Mesodermal cell (in vitro differentiated cells): ENCODE measurements at regions not wholly inside any gene's neighbourhood (a gene's known extent, or its start where the extent isn't known, plus 50 kb on each side); places are given as distances from the start of the nearest gene placed in this dataset.

ENCODE experiments used
- H3K27ac ChIP-seq: 2 replicates; pipeline ENCODE4 v1.7.0; 2013; ENCODE audit warnings: mild to moderate bottlenecking, low read depth, low read length, moderate library complexity; ENCODE audit not compliant: severe bottlenecking
- H3K36me3 ChIP-seq: 2 replicates; pipeline ENCODE4 v1.7.1; 2013; ENCODE audit warnings: mild to moderate bottlenecking, low read length, moderate library complexity; ENCODE audit not compliant: control insufficient read depth, insufficient read depth
- H3K4me1 ChIP-seq: one replicate; pipeline ENCODE4 v1.7.1; 2013; ENCODE audit warnings: mild to moderate bottlenecking, low read length; ENCODE audit not compliant: insufficient read depth, control insufficient read depth, poor library complexity, severe bottlenecking
- H3K4me3 ChIP-seq: 2 replicates; pipeline ENCODE4 v1.7.0; 2013; ENCODE audit warnings: low read length, control low read depth, mild to moderate bottlenecking; ENCODE audit not compliant: insufficient read depth, poor library complexity, severe bottlenecking; ENCODE audit errors: extremely low read depth
- H3K9me3 ChIP-seq: 2 replicates; pipeline ENCODE4 v1.7.1; 2013; ENCODE audit warnings: mild to moderate bottlenecking, low read length, moderate library complexity; ENCODE audit not compliant: control insufficient read depth
- WGBS, 2 experiments: methylation state at CpG; one replicate each; pipeline ENCODE4 v1.1.5; 2013; ENCODE audit warnings: missing lambda C conversion rate in 2 of 2; ENCODE audit not compliant: insufficient coverage in 2 of 2; 5-methylcytosine and 5-hydroxymethylcytosine counted together

DNA sequence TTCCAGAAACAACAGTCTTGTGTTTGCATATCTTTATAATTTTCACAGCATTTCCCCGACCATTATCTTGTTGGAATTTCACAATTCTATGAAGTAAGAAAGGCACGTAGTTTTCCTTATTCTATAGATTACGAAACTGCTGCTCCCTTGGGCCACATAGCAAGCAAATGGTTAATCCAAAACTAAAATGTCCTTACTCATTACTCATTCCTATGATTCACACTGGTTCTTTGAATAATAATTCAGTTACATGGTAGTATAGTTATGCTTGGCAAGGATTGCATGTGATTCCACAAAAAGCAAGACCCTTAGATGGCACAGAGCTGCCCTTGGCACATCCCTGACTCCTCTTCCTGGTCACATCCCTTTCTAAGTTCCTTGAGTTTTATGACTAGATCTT is 51.2 kb downstream of the OR13H1 start:
- Histone ChIP-seq H3K27ac (no peak overlapping the region), H3K4me1 (no peaks in the 10 kb centered on the region), H3K4me3 (no peak overlapping the region), H3K9me3 (no peaks in the 10 kb centered on the region), H3K36me3 (no peaks in the 10 kb centered on the region)
- WGBS, 2 experiments = 73% methylated on average over 2 of the region's 3 CpGs; no CpG with 5 or more reads in 1 of the 2 experiments

- Histone ChIP-seq H3K9me3 (no peaks in the 10 kb centered on the region), H3K4me1 (no peaks in the 10 kb centered on the region), H3K27ac (no peak overlapping the region), H3K4me3 (no peak overlapping the region), H3K36me3 (no peaks in the 10 kb centered on the region)
- 100% methylated on average over 1 of the region's 2 CpGs for WGBS, 2 experiments
Observed at GRCh38 chrX:131607792-131608369, 64.0 kb downstream of the OR13H1 start.

GRCh38 chrX:131609480-131609879 is 65.6 kb downstream of the OR13H1 start:
- Histone ChIP-seq H3K9me3 (no peaks in the 10 kb centered on the region), H3K4me3 (no peak overlapping the region), H3K27ac (no peak overlapping the region), H3K4me1 (no peaks in the 10 kb centered on the region), H3K36me3 (no peaks in the 10 kb centered on the region)
- WGBS, 2 experiments = 83 to 100% methylated on average over 1 to 3 of the region's 5 CpGs

DNA sequence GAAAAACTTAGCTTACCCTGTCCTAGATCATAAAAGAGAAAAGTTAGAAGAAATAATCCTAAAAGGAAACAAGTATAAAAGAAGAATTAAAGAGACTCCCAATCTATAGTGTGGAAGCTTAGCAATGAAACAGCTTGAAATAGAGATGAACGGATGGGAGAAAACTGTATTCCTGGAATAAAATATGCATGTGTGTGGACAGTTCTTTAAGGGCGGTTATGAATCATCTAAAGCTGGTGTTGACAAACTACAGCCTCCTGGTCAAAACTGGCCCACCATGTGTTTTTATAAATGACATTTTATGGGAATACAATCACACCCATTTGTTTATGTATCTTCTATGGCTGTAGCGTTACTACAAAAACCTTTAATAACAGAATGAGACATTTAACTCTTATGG is 69.4 kb downstream of the OR13H1 start:
- H3K4me3 ChIP-seq = no peak overlapping the region
- no peak overlapping the region for H3K27ac ChIP-seq
- H3K36me3 ChIP-seq = no peaks in the 10 kb centered on the region
- no peaks in the 10 kb centered on the region for H3K9me3 ChIP-seq
- 100% methylated on average over 1 of the region's 3 CpGs; no CpG with 5 or more reads in 1 of the 2 experiments for WGBS, 2 experiments
- no peaks in the 10 kb centered on the region for H3K4me1 ChIP-seq

- no peaks in the 10 kb centered on the region for H3K4me1 ChIP-seq
- no peaks in the 10 kb centered on the region for H3K9me3 ChIP-seq
- H3K36me3 ChIP-seq = no peaks in the 10 kb centered on the region
- WGBS, 2 experiments = 100% methylated on average over 1 of the region's 2 CpGs
- H3K27ac ChIP-seq = no peak overlapping the region
- H3K4me3 ChIP-seq = no peak overlapping the region
Observed at GRCh38 chrX:131614241-131614640, 70.4 kb downstream of the OR13H1 start.

- Histone ChIP-seq H3K4me3 (no peak overlapping the region), H3K36me3 (no peaks in the 10 kb centered on the region), H3K9me3 (no peaks in the 10 kb centered on the region), H3K4me1 (no peaks in the 10 kb centered on the region), H3K27ac (no peak overlapping the region)
- WGBS, 2 experiments = no CpG with 5 or more reads among the region's 3 CpGs
Observed at GRCh38 chrX:131617182-131617581, 73.3 kb downstream of the OR13H1 start.

DNA sequence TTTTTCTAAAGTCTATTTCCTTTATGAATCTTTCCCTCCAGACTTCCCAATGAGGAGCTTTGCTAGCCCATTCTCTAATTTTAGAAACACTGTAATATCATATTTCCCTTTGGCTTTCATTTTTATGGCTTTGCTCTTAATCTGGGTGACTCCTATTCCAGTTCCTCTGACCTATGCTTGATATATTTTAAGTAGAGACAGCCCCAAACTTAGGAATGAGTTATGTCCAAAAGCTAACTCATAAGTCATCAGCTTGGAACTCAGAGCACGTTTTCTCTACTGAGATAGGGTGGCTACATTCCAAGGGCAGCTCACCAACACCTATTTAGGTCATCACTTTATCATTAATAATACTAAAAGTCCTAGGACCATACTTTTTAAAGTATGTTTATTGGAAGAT is 77.8 kb downstream of the OR13H1 start:
- Histone ChIP-seq H3K4me1 (no peaks in the 10 kb centered on the region), H3K4me3 (no peak overlapping the region), H3K27ac (no peak overlapping the region), H3K36me3 (no peaks in the 10 kb centered on the region), H3K9me3 (no peaks in the 10 kb centered on the region)
- WGBS, 2 experiments = no CpG with 5 or more reads among the region's 1 CpG

GRCh38 chrX:131626681-131627296 is 82.9 kb downstream of the OR13H1 start:
- Histone ChIP-seq H3K36me3 (no peaks in the 10 kb centered on the region), H3K27ac (no peak overlapping the region), H3K4me3 (no peak overlapping the region), H3K9me3 (no peaks in the 10 kb centered on the region), H3K4me1 (no peaks in the 10 kb centered on the region)
- 14 to 29% methylated on average over 2 to 3 of the region's 3 CpGs for WGBS, 2 experiments

DNA sequence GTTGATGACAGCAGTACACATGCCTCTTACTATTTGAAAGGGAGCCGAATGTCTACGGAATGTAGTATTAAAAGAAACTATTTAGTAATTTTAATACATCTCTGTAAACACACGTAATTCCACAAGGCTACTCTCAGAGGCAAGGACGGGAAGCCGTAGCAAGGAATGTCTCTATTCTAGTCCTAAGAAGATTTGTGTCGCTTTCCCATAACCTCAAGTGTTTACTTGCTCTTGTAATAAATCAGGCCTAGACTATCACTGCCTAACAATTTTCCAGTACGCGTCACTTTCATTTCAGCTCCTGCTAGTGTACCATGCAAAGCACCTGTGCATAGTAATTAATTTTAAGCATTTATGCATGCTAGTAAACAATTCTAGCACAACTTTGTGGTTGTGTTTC is 86.7 kb downstream of the OR13H1 start:
- 80% methylated on average over 1 of the region's 8 CpGs; no CpG with 5 or more reads in 1 of the 2 experiments for WGBS, 2 experiments
- H3K36me3 ChIP-seq = no peaks in the 10 kb centered on the region

GRCh38 chrX:131633285-131633917 is 89.5 kb downstream of the OR13H1 start:
- Histone ChIP-seq H3K4me3 (no peak overlapping the region), H3K4me1 (no peaks in the 10 kb centered on the region), H3K36me3 (no peaks in the 10 kb centered on the region), H3K27ac (no peak overlapping the region), H3K9me3 (no peaks in the 10 kb centered on the region)
- WGBS, 2 experiments = 17 to 90% methylated on average over 1 to 2 of the region's 13 CpGs

More for the DNA sequence above, 86.7 kb downstream of the OR13H1 start:
- H3K27ac ChIP-seq = no peak overlapping the region
- H3K9me3 ChIP-seq = no peaks in the 10 kb centered on the region
- H3K4me3 ChIP-seq = no peak overlapping the region
- no peaks in the 10 kb centered on the region for H3K4me1 ChIP-seq

DNA sequence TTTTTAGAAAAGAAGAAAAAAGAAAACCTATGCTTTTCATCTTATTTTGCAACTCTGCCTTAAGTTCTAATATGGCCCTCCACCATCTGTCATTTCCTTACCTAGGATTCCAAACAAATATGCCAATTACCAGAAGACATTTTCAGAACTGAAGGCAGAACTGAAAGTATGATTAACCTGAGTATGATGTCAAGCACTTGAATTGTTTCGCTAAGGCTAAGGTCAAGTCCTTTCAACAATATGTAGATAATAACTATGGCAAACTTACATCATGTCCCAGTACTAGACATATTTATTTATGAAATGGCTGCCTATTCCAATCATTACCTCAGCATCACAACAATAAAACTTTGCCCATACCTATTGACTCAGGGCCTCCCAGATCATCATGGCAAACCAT is 91.0 kb downstream of the OR13H1 start:
- Histone ChIP-seq H3K4me1 (no peaks in the 10 kb centered on the region), H3K27ac (no peak overlapping the region), H3K36me3 (no peaks in the 10 kb centered on the region), H3K9me3 (no peaks in the 10 kb centered on the region), H3K4me3 (no peak overlapping the region)
- no CpG with 5 or more reads among the region's 1 CpG for WGBS, 2 experiments
